Upper lobe of right lung (tissue), 1 donor: ENCODE measurements at regions not wholly inside any gene's neighbourhood (a gene's known extent, or its start where the extent isn't known, plus 50 kb on each side); places are given as distances from the start of the nearest gene placed in this dataset.
A peak's percentile ranks its signal among the peaks of the same experiment; 100 is the strongest.

Source experiments
- ATAC-seq: fragments of 200-7000 bp; cut with Tn5 transposase; one replicate; pipeline ENCODE4 v1.9.1; 2020; ENCODE audit warnings: mild to moderate bottlenecking, moderate library complexity
- DNase-seq: peaks from one replicate; pipeline ENCODE4 v3.0.0-alpha.2; 2020
- H3K27ac ChIP-seq: fragments of 200-600 bp; one replicate; pipeline ENCODE4 v1.8.0; 2022
- H3K27me3 ChIP-seq: fragments of 200-600 bp; one replicate; pipeline ENCODE4 v1.8.0; 2022; ENCODE audit warnings: mild to moderate bottlenecking
- H3K36me3 ChIP-seq: fragments of 200-600 bp; one replicate; pipeline ENCODE4 v1.8.0; 2022
- H3K4me1 ChIP-seq: fragments of 200-600 bp; one replicate; pipeline ENCODE4 v1.8.0; 2022
- H3K4me3 ChIP-seq: fragments of 200-600 bp; one replicate; pipeline ENCODE4 v1.8.0; 2022; ENCODE audit warnings: mild to moderate bottlenecking
- H3K9me3 ChIP-seq: fragments of 200-600 bp; one replicate; pipeline ENCODE4 v1.8.0; 2022
- intact Hi-C: fragments of 100-400 bp; cut with DNase I; formaldehyde crosslinking; loops from one replicate; pipeline ENCODE4 v1.11.0; 2022
- TF ChIP-seq, protein P1 (sequence below): fragments of 200-600 bp; IDR thresholded peaks from one replicate; pipeline ENCODE4 v1.8.0; 2022; ENCODE audit warnings: antibody characterized with exemption
- donor health status: DM: no; HTN: yes; CAD: no; lungs with severe emphysema.

- no peak overlapping the region for H3K4me3 ChIP-seq
Observed at GRCh38 chr2:16180631-16181030, 240.3 kb downstream of the MYCN start.

DNA sequence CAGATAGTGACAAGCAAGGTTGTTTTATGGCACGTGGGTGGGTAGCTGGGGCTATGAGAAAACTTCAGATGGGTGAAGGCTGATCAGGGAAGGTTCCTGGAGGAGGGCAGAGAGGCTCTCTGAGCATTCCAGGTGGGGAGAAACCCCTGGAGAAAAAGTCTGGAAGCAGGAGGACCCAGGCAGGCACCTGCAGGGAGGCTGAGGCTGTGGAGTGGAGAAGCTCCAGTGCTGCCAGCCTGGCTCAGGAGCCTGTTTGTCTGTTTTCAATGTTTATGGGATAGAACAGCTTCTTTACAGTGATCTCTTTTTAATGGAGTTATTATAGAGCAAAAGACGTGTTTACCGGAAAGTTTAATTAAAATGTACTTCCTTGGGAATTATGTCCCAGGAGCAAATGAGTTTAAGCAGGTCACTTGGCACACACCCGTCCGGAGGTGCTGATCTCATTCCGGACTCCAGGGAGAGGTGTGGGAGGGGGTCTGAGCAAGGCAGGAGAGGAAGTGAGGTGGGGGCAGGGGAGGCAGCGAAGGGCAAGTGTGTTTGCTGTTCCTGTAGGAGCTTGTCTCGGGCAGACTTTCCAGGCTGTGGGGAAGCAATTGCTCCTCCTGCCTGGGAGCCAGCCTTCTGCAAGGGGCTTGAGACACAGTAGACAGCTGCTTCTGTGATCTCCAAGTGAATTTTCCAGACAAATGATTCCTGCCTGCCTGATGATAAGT lies 239.5 kb downstream of the MYCN start:
- TF ChIP-seq, protein P1, sequence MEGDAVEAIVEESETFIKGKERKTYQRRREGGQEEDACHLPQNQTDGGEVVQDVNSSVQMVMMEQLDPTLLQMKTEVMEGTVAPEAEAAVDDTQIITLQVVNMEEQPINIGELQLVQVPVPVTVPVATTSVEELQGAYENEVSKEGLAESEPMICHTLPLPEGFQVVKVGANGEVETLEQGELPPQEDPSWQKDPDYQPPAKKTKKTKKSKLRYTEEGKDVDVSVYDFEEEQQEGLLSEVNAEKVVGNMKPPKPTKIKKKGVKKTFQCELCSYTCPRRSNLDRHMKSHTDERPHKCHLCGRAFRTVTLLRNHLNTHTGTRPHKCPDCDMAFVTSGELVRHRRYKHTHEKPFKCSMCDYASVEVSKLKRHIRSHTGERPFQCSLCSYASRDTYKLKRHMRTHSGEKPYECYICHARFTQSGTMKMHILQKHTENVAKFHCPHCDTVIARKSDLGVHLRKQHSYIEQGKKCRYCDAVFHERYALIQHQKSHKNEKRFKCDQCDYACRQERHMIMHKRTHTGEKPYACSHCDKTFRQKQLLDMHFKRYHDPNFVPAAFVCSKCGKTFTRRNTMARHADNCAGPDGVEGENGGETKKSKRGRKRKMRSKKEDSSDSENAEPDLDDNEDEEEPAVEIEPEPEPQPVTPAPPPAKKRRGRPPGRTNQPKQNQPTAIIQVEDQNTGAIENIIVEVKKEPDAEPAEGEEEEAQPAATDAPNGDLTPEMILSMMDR = no peak
- Histone ChIP-seq H3K27me3 (no peaks in the 10 kb centered on the region), H3K9me3 (no peaks in the 10 kb centered on the region), H3K4me1 (no peaks in the 10 kb centered on the region), H3K36me3 (no peaks in the 10 kb centered on the region), H3K4me3 (no peak overlapping the region), H3K27ac (no peak overlapping the region)
- DNase-seq (no peak), ATAC-seq (peak; percentile 30)
- intact Hi-C loops = no loop called here

More at GRCh38 chr2:16180631-16181030, 240.3 kb downstream of the MYCN start:
- no peaks in the 10 kb centered on the region for H3K36me3 ChIP-seq
- H3K9me3 ChIP-seq = no peaks in the 10 kb centered on the region
- no peak for DNase-seq
- no peak for ATAC-seq
- no peaks in the 10 kb centered on the region for H3K4me1 ChIP-seq
- intact Hi-C loops = no loop called here
- H3K27me3 ChIP-seq = no peaks in the 10 kb centered on the region
- TF ChIP-seq, protein P1 = no peak
- no peak overlapping the region for H3K27ac ChIP-seq

DNA sequence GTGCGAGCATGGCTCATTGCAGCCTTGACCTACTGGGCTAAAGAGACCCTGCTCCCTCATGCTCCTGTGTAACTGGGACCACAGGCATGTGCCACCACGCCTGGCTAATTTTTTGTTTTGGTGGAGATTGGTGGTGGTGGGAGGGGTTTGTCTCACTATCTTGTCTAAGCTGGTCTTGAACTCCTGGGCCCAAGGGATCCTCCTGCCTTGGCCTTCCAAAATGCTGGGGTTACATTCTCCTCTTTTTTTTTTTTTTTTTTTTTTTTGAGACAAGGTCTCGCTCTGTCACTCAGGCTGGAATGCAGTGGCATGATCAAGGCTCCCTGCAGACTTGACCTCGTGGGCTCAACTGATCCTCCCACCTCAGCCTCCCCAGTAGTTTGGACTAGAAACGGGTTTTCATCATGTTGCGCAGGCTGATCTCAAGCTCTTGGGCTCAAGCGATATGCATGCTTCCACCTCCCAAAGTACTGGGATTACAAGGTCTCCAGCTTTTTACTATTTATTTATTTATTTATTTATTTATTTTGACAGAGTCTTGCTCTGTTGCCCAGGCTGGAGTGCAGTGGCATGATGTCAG lies 238.3 kb downstream of the MYCN start:
- H3K27ac ChIP-seq = no peak overlapping the region
- H3K4me1 ChIP-seq = no peaks in the 10 kb centered on the region
- DNase-seq (no peak), ATAC-seq (no peak)
- H3K9me3 ChIP-seq = no peaks in the 10 kb centered on the region
- H3K36me3 ChIP-seq = no peaks in the 10 kb centered on the region
- intact Hi-C loops = no loop called here
- TF ChIP-seq, protein P1 = no peak
- no peak overlapping the region for H3K4me3 ChIP-seq
- H3K27me3 ChIP-seq = no peaks in the 10 kb centered on the region

- no peaks in the 10 kb centered on the region for H3K9me3 ChIP-seq
- H3K36me3 ChIP-seq = no peaks in the 10 kb centered on the region
- ATAC-seq (no peak), DNase-seq (no peak)
- H3K4me3 ChIP-seq = no peak overlapping the region
- intact Hi-C loops = no loop called here
- no peaks in the 10 kb centered on the region for H3K27me3 ChIP-seq
- H3K4me1 ChIP-seq = no peaks in the 10 kb centered on the region
- H3K27ac ChIP-seq = no peak overlapping the region
- TF ChIP-seq, protein P1 = no peak
Observed at GRCh38 chr2:16177671-16178180, 237.4 kb downstream of the MYCN start.

GRCh38 chr2:16176971-16177480 lies 236.7 kb downstream of the MYCN start:
- DNase-seq (no peak), ATAC-seq (no peak)

More at GRCh38 chr2:16176971-16177480, 236.7 kb downstream of the MYCN start:
- no peak overlapping the region for H3K27ac ChIP-seq
- no peaks in the 10 kb centered on the region for H3K27me3 ChIP-seq
- TF ChIP-seq, protein P1 = no peak
- H3K36me3 ChIP-seq = no peaks in the 10 kb centered on the region
- H3K4me1 ChIP-seq = no peaks in the 10 kb centered on the region
- intact Hi-C loops = no loop called here
- no peaks in the 10 kb centered on the region for H3K9me3 ChIP-seq
- H3K4me3 ChIP-seq = no peak overlapping the region
